ENCODE measurements at regions not wholly inside any gene's neighbourhood (a gene's known extent, or its start where the extent isn't known, plus 50 kb on each side); places are given as distances from the start of the nearest gene placed in this dataset.

DNA sequence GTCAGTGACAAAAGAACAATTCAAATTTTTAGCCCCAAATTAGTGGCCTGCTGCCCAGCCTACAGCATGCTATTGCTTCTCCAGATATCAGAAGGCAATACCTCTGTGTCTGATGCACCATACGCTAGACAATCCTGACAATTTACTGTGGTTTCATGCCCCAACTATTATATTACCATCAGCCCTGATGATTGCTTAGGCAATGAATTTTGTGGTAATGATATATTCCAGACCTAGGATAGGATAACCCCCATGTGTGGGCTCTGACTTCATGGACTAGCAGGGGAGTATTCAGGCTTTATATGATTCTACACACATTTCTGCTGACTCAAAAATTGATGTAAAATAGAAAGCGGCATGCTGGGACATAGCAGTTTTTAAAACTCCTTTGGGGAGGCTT lies 168.7 kb upstream of the FST start:
- Histone ChIP-seq H3K27me3 (ENCODE audit: low read length) (no peaks in the 10 kb centered on the region), H3K4me2 (ENCODE audit: low read depth, low read length, poor library complexity, severe bottlenecking) (no peak overlapping the region), H2AFZ (ENCODE audit: low read length) (no peak overlapping the region), H3K9me3 (ENCODE audit: low read length) (no peaks in the 10 kb centered on the region), H3K9ac (ENCODE audit: low read length) (no peak overlapping the region), H4K20me1 (ENCODE audit: insufficient read depth, low read depth, low read length) (no peaks in the 10 kb centered on the region), H3K36me3 (ENCODE audit: insufficient read depth, low read length) (no peaks in the 10 kb centered on the region), H3K4me1 (ENCODE audit: low read length) (no peaks in the 10 kb centered on the region), H3K79me2 (ENCODE audit: low read length) (no peaks in the 10 kb centered on the region), H3K27ac (ENCODE audit: low read length) (no peak overlapping the region), H3K9me2 (replicated peaks; ENCODE audit: insufficient read depth, low read length) (no peaks in the 10 kb centered on the region), H3K4me3 (ENCODE audit: low read length) (no peak overlapping the region)
- no peak for DNase-seq

DNA sequence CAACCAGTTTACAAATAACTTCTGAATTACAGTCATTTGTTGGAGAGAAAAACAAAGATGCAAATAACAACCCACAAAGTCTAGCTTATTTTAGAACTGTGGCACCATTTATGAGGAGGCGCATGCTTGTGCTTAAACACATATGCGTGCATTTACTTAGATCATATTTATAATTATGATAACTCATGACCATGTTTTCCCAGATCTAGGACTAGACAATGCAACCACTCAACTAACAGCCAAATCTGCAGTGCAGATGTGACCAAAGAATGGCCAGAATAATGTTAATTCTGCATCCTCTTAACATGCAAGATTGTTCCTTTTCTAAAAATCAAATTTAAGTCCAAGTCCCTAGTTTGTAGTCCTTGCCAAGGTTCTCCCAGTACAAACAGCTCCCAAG lies 167.3 kb upstream of the FST start:
- no peak for DNase-seq
- Histone ChIP-seq H3K36me3 (ENCODE audit: insufficient read depth, low read length) (no peaks in the 10 kb centered on the region), H3K9me3 (ENCODE audit: low read length) (no peaks in the 10 kb centered on the region), H3K4me3 (ENCODE audit: low read length) (no peak overlapping the region), H3K4me2 (ENCODE audit: low read depth, low read length, poor library complexity, severe bottlenecking) (no peak overlapping the region), H3K79me2 (ENCODE audit: low read length) (no peaks in the 10 kb centered on the region), H3K9me2 (replicated peaks; ENCODE audit: insufficient read depth, low read length) (no peaks in the 10 kb centered on the region), H3K9ac (ENCODE audit: low read length) (no peak overlapping the region), H3K27ac (ENCODE audit: low read length) (no peak overlapping the region), H4K20me1 (ENCODE audit: insufficient read depth, low read depth, low read length) (no peaks in the 10 kb centered on the region), H3K27me3 (ENCODE audit: low read length) (no peaks in the 10 kb centered on the region), H2AFZ (ENCODE audit: low read length) (no peak overlapping the region), H3K4me1 (ENCODE audit: low read length) (no peaks in the 10 kb centered on the region)

DNA sequence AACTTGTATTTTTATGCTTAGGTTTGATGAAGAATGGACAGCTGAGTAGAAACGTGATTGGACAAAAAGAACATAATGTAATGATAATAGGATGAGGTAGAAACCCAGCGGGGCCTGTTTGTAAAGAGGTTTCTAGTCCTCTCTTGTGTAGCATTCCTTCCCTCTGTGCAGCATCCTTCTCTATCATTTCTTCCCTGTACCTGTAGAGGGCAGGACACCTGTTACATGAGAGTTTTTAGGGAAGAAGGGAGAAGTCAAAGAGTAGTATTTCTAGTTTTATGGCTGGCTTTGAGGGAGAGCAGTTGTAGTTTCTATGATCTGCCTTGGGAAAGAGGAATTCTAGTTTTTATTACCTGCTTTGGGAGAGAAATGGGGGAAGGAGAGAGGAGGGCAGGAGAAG lies 162.1 kb upstream of the FST start:
- Histone ChIP-seq H3K4me1 (ENCODE audit: low read length) (no peaks in the 10 kb centered on the region), H4K20me1 (ENCODE audit: insufficient read depth, low read depth, low read length) (no peaks in the 10 kb centered on the region), H3K27ac (ENCODE audit: low read length) (no peak overlapping the region), H3K79me2 (ENCODE audit: low read length) (no peaks in the 10 kb centered on the region), H3K27me3 (ENCODE audit: low read length) (no peaks in the 10 kb centered on the region), H3K9ac (ENCODE audit: low read length) (no peak overlapping the region), H3K4me2 (ENCODE audit: low read depth, low read length, poor library complexity, severe bottlenecking) (no peak overlapping the region), H3K9me3 (ENCODE audit: low read length) (no peaks in the 10 kb centered on the region), H3K4me3 (ENCODE audit: low read length) (no peak overlapping the region), H2AFZ (ENCODE audit: low read length) (no peak overlapping the region), H3K36me3 (ENCODE audit: insufficient read depth, low read length) (no peaks in the 10 kb centered on the region), H3K9me2 (replicated peaks; ENCODE audit: insufficient read depth, low read length) (no peaks in the 10 kb centered on the region)
- no peak for DNase-seq

DNA sequence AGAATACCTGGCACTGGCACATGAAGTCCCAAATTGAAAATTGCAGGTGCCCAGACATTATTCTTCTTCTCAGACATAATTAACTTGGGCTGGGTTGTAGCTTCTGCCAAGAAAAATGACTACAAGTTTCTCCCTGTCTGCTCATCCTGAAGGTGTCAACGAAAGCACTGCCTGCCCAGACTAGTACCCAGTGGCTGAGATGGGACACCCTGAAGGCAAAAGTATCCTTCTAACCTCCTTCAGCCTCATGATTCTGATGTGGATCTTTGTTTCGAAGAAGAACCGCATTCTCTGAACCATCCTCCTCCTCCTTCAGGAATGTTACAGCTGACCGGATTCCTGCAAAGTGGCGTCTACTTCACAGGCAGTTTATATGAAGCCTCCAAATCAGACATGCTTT lies 161.1 kb upstream of the FST start:
- no peak overlapping the region for H3K4me2 ChIP-seq (ENCODE audit: low read depth, low read length, poor library complexity, severe bottlenecking)

DNA sequence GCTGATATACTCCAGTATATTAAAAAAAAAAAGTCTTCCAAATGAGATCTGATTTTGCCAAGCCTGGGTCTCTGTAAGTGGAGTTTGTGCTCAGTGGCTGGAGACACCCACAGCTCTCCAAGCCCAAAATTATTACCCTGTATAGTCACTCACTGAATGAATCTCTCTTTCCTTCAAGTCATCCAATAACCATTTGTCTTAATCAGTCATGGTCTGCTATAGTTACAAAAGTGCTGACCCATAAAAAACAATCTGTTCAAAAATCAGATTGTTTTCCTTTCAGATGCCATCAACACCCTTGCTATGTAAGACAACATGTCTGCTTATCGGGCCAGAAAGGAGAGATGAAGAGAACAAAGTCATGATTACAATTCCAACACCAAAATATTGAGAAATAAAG lies 159.4 kb upstream of the FST start:
- no peak for DNase-seq
- Histone ChIP-seq H3K9me2 (replicated peaks; ENCODE audit: insufficient read depth, low read length) (no peaks in the 10 kb centered on the region), H3K9ac (ENCODE audit: low read length) (no peak overlapping the region), H3K4me3 (ENCODE audit: low read length) (no peak overlapping the region), H3K27me3 (ENCODE audit: low read length) (no peaks in the 10 kb centered on the region), H4K20me1 (ENCODE audit: insufficient read depth, low read depth, low read length) (no peaks in the 10 kb centered on the region), H3K4me2 (ENCODE audit: low read depth, low read length, poor library complexity, severe bottlenecking) (no peak overlapping the region), H3K79me2 (ENCODE audit: low read length) (no peaks in the 10 kb centered on the region), H2AFZ (ENCODE audit: low read length) (no peak overlapping the region), H3K27ac (ENCODE audit: low read length) (no peak overlapping the region), H3K9me3 (ENCODE audit: low read length) (no peaks in the 10 kb centered on the region), H3K36me3 (ENCODE audit: insufficient read depth, low read length) (no peaks in the 10 kb centered on the region), H3K4me1 (ENCODE audit: low read length) (no peaks in the 10 kb centered on the region)

More for the DNA sequence above, 161.1 kb upstream of the FST start:
- DNase-seq, result no peak
- Histone ChIP-seq H3K36me3 (ENCODE audit: insufficient read depth, low read length) (no peaks in the 10 kb centered on the region), H3K9me3 (ENCODE audit: low read length) (no peaks in the 10 kb centered on the region), H3K27me3 (ENCODE audit: low read length) (no peaks in the 10 kb centered on the region), H3K4me1 (ENCODE audit: low read length) (no peaks in the 10 kb centered on the region), H3K9ac (ENCODE audit: low read length) (no peak overlapping the region), H2AFZ (ENCODE audit: low read length) (no peak overlapping the region), H3K9me2 (replicated peaks; ENCODE audit: insufficient read depth, low read length) (no peaks in the 10 kb centered on the region), H3K4me3 (ENCODE audit: low read length) (no peak overlapping the region), H3K79me2 (ENCODE audit: low read length) (no peaks in the 10 kb centered on the region), H3K27ac (ENCODE audit: low read length) (no peak overlapping the region), H4K20me1 (ENCODE audit: insufficient read depth, low read depth, low read length) (no peaks in the 10 kb centered on the region)

DNA sequence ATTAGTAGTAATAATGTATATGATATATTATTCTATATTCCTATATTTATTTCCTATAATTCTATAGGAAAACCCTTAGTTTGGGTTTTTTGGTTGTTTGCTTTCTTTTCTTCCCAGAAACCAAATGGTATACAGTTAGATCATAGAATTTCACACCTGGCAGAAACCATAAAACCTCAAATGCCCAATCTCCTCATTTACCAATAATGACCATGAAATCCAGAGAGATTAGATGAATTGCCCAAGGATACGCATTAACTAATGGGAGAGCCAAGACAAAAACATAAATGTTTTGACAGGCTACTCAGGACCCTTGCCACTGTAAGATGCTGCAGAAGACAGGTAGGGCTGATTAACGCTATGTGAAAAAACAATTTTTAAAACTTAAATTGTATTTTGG lies 158.7 kb upstream of the FST start:
- DNase-seq, result no peak
- Histone ChIP-seq H3K9me3 (ENCODE audit: low read length) (no peaks in the 10 kb centered on the region), H3K9ac (ENCODE audit: low read length) (no peak overlapping the region), H3K27me3 (ENCODE audit: low read length) (no peaks in the 10 kb centered on the region), H3K4me3 (ENCODE audit: low read length) (no peak overlapping the region), H3K36me3 (ENCODE audit: insufficient read depth, low read length) (no peaks in the 10 kb centered on the region), H2AFZ (ENCODE audit: low read length) (no peak overlapping the region), H3K4me1 (ENCODE audit: low read length) (no peaks in the 10 kb centered on the region), H3K27ac (ENCODE audit: low read length) (no peak overlapping the region), H3K9me2 (replicated peaks; ENCODE audit: insufficient read depth, low read length) (no peaks in the 10 kb centered on the region), H4K20me1 (ENCODE audit: insufficient read depth, low read depth, low read length) (no peaks in the 10 kb centered on the region), H3K4me2 (ENCODE audit: low read depth, low read length, poor library complexity, severe bottlenecking) (no peak overlapping the region), H3K79me2 (ENCODE audit: low read length) (no peaks in the 10 kb centered on the region)

DNA sequence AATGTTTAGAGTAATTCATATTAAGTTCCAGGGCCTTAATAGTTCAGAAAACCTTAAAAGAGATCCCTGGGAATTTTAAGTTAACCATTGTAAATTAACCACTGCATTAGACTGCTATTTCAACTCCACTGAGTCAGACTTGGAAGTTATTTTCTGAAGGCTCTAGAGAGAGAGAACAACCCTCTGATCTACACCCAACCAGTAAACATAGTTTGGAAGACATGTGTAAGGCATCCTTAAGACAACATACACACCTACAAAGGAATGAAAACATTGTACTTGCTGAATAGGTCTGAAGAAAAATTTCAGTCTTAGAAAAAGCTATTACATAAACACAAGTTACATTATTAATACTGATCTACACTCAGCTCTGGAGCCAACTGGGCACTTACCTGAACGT lies 158.2 kb upstream of the FST start:
- H3K27me3 ChIP-seq (ENCODE audit: low read length), result no peaks in the 10 kb centered on the region
- no peak overlapping the region for H2AFZ ChIP-seq (ENCODE audit: low read length)
- H3K4me1 ChIP-seq (ENCODE audit: low read length), result no peaks in the 10 kb centered on the region
- H3K4me3 ChIP-seq (ENCODE audit: low read length), result no peak overlapping the region
- H3K9me3 ChIP-seq (ENCODE audit: low read length), result no peaks in the 10 kb centered on the region
- no peaks in the 10 kb centered on the region for H3K36me3 ChIP-seq (ENCODE audit: insufficient read depth, low read length)
- no peak overlapping the region for H3K27ac ChIP-seq (ENCODE audit: low read length)
- no peak overlapping the region for H3K4me2 ChIP-seq (ENCODE audit: low read depth, low read length, poor library complexity, severe bottlenecking)
- no peaks in the 10 kb centered on the region for H3K79me2 ChIP-seq (ENCODE audit: low read length)
- H4K20me1 ChIP-seq (ENCODE audit: insufficient read depth, low read depth, low read length), result no peaks in the 10 kb centered on the region
- H3K9me2 ChIP-seq (replicated peaks; ENCODE audit: insufficient read depth, low read length), result no peaks in the 10 kb centered on the region
- no peak overlapping the region for H3K9ac ChIP-seq (ENCODE audit: low read length)
- DNase-seq, result no peak

DNA sequence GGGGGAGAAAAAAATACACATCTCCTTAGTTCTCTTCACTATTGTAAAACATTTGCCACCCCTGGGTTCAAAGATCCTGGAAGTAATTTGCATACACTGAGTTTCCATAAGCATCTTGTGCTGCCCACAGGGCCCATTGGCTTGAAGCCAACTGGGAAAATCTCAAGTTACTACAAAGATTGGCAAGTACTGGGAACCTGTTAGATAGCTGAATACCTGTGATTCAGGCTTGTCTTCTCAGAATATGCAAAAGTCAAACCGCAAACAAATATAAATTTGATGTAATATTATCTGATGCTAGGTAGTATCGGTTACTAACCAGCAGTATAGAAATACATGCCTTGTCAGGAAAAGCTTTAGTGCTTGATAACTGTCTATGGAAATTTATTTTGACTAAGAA lies 156.9 kb upstream of the FST start:
- no peak overlapping the region for H3K9ac ChIP-seq (ENCODE audit: low read length)
- H3K27me3 ChIP-seq (ENCODE audit: low read length), result no peaks in the 10 kb centered on the region
- H3K4me1 ChIP-seq (ENCODE audit: low read length), result no peaks in the 10 kb centered on the region
- H3K9me2 ChIP-seq (replicated peaks; ENCODE audit: insufficient read depth, low read length), result no peaks in the 10 kb centered on the region
- H2AFZ ChIP-seq (ENCODE audit: low read length), result no peak overlapping the region
- H3K27ac ChIP-seq (ENCODE audit: low read length), result no peak overlapping the region
- no peaks in the 10 kb centered on the region for H3K36me3 ChIP-seq (ENCODE audit: insufficient read depth, low read length)
- H4K20me1 ChIP-seq (ENCODE audit: insufficient read depth, low read depth, low read length), result no peaks in the 10 kb centered on the region
- no peaks in the 10 kb centered on the region for H3K9me3 ChIP-seq (ENCODE audit: low read length)
- no peak for DNase-seq
- no peak overlapping the region for H3K4me2 ChIP-seq (ENCODE audit: low read depth, low read length, poor library complexity, severe bottlenecking)
- no peak overlapping the region for H3K4me3 ChIP-seq (ENCODE audit: low read length)
- no peaks in the 10 kb centered on the region for H3K79me2 ChIP-seq (ENCODE audit: low read length)

DNA sequence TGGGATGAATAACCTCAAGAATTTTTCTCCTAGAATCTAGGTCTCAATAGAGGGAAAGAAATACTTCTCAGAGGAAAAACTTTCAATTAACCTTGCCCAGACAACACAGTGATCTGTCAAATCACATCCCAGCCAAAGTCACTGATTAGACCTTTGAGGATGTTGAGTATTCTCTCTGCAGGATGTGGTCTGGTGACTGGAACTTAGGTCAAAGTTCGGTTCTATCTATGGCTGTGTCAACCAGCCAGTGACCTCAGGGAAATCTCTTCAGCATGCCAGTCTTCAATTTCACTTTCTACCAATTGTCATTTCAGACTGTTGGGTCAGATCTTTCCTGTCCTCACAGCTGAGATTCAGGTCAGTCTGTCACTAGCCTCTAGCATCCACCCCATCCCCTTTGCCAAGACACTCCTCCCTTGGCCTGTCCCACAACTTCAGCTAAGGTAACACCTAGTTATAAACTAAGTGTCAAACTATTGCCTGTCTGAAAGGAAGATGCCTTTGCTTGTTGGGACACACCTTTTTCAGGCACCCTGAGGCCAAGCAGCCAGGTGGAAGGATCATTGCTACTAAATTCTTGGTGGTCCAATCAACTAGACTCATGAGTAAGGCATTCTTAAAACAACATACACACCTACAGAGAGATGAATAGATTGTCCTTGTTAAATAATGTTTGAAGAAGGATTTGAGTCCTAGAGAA lies 156.3 kb upstream of the FST start:
- Histone ChIP-seq H3K9ac (ENCODE audit: low read length) (no peak overlapping the region), H3K9me3 (ENCODE audit: low read length) (no peaks in the 10 kb centered on the region), H3K79me2 (ENCODE audit: low read length) (no peaks in the 10 kb centered on the region), H3K4me1 (ENCODE audit: low read length) (no peaks in the 10 kb centered on the region), H2AFZ (ENCODE audit: low read length) (no peak overlapping the region), H3K4me3 (ENCODE audit: low read length) (no peak overlapping the region), H4K20me1 (ENCODE audit: insufficient read depth, low read depth, low read length) (no peaks in the 10 kb centered on the region), H3K27me3 (ENCODE audit: low read length) (no peaks in the 10 kb centered on the region), H3K9me2 (replicated peaks; ENCODE audit: insufficient read depth, low read length) (no peaks in the 10 kb centered on the region), H3K27ac (ENCODE audit: low read length) (no peak overlapping the region), H3K36me3 (ENCODE audit: insufficient read depth, low read length) (no peaks in the 10 kb centered on the region), H3K4me2 (ENCODE audit: low read depth, low read length, poor library complexity, severe bottlenecking) (no peak overlapping the region)
- DNase-seq, result no peak

Data from Karpas-422 (cell line).